Limb (tissue), 2 donors: ENCODE measurements at regions not wholly inside any gene's neighbourhood (a gene's known extent, or its start where the extent isn't known, plus 50 kb on each side); places are given as distances from the start of the nearest gene placed in this dataset.
"Not testable (repeated sequence)": the region's sequence is repeated elsewhere in the genome, so short reads cannot be mapped to it uniquely, and the experiment has no call there.

ENCODE experiments used
- DNase-seq, 2 donors: peaks; one replicate each; pipeline ENCODE4 v3.0.0-alpha.2; 2016; ENCODE audit errors: extremely low spot score in 2 of 2

DNA sequence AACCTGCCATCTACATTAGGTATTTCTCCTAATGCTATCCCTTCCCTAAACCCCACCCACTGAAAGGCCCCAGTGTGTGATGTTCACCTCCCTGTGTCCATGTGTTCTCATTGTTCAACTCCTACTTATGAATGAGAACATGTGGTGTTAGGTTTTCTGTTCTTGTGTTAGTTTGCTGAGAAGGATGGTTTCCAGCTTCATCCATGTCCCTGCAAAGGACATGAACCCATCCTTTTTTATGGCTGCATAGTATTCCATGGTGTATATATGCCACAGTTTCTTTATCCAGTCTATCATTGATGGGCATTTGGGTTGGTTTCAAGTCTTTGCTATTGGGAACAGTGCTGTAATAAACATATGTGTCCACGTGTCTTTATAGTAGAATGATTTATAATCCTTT lies 149.2 kb downstream of the PCDH7 start:
- DNase-seq: not testable (repeated sequence)

DNA sequence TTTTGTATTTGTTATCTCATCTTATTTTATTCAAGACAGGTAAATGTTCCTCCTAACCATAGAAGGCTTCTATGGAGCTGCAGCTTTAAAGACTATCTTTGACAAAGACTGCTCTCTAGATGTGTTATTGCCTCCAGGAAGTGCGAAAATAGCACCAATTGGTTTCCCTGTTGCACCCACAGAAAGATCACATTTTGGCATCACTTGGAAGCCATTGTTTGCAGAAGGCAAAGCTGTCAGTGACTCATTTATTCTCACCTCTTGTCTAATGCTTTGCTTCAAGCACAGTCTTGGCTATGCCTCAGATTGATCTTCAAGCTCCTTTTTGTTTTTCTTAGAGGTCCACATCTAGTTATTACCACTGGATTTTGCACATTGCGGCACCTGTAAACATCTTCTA lies 150.3 kb downstream of the PCDH7 start:
- DNase-seq: no peak

DNA sequence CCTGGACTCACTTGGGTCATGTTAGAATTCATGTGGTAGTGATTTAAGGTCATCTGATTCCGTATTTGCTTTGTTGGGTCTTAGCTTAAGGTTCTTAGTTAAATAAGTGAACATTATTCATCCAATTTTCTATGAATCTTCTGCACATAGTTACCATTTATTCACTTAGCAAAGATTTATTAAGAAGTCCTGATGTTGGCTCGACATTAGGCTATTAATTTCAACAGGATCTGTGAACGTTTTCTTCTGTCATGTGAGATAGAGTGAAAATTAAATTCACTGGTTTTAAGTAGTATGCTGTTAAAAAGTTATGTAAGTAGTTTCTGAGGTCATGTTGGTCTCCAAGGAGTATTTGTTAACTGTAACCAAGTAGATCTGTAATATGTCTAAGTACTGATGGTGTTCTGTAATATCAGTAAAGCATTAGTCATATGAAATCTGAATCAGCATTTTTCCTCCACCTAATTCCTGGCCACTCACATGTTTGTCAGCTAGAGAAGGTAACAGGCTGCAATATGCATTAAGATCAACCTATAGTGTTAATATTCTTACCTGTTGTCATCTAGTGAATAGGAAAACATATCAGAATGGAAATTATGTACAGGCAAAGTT lies 155.6 kb downstream of the PCDH7 start:
- DNase-seq: no peak

DNA sequence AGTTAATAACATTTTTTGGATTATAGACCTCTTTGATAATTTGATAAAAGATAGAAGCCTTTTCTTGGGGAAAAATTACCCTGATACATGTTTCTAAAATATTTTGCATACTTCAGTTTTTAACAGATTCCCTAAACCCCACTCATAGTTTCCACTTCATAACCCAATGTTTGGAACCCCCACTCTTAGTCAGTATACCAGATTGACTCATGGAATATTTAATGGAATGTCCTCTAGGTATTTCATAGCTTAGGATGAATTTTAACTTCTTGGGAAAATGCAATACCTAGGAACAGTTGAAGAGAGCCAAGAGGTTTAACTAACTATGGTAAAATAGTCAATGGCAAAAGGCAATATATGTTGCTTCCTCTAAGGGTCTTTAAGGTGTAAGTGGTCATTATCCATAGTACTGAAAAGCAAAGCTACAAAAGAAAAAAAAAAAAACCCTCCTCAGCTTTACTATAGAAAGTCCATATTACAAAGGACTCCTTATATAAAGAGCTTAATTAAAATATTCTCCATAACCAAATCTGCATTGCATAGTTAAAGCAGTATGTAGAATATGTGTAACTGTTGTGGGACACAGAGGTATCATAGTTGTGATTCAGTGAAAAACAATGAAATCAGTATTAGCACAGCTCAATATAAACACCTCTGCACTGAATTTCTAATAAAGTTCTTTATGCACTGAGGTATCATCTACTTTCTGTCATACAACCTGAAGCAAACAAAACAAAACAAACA lies 159.9 kb downstream of the PCDH7 start:
- no peak for DNase-seq

DNA sequence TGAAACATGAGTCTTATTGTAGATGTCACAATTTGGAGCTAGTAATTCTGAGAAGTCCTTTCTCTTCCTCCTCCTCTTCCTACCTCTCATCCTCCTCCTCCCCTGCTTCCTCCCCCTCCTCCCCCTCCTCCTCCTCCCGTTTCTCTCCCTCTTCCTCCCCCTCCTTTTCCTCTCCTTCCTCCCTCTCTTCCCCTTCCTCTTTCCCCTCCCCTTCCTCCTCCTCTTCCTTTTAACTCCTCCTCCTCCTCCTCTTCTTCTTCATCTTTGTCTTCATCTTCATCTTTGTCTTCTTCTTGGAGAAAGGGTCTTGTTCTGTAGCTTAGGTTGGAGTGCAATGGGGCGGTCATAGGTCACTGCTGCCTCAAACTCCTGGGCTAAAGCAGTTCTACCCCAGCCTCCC lies 161.8 kb downstream of the PCDH7 start:
- no peak for DNase-seq

DNA sequence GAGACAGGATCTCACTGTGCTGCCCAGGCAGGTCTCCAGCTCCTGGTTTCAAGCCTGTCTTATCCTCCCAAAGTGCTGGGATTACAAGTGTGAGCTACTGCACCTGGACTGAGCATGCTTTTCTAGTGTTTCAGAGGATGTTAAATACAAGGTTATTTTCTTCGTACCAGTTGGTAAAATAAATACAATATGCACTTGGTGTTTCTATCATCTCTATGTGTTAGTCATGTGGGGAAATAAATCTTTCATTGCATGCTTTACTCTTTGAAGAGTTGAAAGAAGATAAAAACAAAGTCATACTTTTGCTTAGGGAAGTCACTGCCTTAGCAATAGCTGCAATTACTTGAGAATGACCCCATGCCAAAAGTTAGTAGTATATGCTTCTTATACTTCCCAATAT lies 162.3 kb downstream of the PCDH7 start:
- DNase-seq: no peak

DNA sequence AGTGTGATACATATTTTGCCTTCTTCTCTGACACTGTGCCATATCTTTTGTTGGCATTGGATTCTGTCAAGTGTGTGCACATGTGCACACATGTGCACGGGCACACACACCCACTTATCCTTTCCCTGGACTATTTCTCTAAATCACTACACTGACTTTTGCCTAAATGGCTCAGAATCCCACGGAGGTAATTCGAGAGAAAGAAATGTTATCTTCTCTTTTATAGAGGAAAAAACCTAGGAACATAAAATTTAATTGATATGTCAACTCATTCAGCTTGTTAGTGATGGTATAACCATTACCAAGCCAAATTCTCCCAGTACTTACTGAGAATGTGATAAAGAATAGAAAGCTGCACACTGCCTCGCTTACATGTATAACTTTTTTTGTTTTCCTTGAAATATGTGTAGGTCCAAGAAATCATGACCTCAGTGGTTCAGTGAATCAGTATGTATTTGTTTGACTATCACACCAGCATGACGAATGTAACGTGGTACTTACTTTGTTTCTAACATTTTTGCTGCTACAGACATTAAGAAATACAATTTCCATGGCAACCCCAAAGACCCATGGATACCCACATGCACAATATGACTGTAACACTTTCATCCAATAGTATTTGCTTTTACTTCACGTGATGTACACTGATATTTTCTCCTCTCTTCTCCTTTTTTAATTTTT lies 163.0 kb downstream of the PCDH7 start:
- DNase-seq: no peak

DNA sequence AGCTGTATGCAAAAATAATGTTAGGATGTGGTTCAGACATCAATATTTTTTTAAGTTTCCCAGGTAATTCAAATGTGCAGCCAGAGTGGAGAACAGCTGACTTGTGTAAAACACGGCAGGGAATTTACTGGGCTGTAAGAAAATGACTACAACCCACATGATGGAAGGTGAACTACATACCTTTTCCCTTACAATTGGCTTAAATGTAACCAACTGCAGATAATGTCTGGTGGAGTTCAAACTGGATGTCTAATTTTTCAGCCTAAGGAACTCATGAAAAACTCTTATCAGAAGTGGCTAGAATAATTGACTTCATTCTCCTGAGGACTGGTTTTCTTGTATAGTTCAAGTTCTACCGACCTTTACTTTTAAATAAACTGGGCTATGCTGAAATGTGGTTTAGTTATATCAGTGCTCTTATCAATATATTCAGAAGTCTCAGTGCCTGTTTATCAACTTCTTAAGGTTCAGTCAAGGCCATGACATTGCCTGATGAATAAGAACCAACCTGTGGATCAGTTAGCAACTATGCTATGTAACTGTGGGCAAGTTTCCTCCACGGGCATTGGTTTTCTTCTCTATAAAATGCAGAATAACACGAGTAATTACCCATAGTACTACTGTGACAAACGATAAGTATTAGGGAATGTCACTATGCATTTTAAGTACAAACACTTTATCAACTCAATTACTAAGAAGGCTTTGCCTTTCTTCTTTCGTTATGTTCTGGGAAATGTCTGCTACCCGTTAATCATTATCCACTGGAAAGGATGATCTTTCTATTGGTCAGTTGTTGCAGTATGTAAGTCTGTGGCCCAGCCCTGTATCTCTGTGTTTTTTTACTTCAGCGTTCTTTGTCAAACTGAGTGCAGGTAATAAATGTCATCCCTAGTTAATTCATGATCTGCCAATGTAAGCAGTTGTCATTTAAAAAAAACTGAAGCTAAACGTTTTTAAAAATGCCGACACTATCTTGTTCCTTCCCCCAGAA lies 181.6 kb downstream of the PCDH7 start:
- no peak for DNase-seq

DNA sequence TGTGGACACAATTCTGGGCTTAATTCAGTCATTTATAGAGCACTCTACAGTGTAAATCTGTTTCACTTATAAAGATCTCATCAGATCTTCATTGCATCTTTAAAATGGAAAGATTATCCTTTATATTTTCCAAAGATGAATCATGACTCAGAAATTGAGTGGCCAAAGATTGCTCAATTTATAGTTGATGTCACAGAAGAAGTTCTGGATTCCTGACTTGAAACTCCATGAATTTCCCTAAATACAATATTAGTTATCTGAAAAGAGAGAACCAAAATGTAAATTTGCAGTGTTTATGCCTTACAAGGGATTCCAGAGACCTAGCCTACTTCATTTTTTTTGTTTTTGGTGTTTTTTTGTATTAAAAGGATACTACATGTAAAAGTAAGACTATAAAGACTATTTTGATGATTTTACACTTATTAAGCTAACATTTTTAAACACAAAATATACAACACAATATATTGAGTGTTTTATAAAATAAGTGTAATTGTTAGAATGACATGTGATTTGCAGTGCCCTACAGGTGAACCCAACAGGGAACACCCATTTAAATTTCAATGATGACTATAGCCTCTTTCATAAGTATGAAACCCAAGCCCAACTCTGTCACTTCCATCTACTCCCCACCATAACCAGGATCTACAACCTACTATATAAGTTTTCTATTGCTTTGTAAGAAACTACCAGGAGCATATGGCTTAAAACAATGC lies 183.5 kb downstream of the PCDH7 start:
- no peak for DNase-seq

DNA sequence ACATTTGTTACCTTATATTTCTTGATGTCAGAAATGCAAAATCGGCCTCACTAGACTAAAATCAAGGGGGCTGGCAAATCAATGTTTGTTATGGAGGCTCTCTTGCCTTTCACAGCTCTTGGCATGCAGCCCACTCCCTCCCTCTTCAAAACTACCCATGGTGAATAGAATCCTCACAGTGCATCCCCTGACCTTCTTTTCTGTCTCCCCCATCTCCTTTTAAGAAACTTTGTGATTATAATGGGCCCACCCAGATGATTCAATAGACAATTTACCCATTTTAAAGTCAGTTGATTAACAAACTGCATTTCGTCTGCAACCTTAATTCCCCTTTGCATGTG lies 184.0 kb downstream of the PCDH7 start:
- no peak for DNase-seq

DNA sequence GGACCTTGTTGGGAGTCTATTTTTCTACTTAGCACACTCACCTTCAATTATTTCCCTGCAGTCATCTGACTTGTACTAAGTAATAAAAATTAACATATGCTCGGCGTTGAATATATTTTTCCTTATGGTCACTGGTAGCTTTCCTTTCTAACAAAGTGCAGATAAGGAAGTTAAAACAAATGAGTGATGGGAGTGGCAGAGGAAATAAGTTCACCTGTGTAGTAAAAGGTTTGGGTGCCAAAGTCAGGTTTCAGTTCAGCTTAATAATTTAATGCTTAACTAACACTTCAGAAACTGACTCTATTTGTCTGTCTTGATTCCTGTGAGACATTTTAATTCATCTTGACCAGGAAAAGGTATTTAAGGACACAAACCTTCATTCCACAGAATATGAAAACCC lies 184.4 kb downstream of the PCDH7 start:
- no peak for DNase-seq

DNA sequence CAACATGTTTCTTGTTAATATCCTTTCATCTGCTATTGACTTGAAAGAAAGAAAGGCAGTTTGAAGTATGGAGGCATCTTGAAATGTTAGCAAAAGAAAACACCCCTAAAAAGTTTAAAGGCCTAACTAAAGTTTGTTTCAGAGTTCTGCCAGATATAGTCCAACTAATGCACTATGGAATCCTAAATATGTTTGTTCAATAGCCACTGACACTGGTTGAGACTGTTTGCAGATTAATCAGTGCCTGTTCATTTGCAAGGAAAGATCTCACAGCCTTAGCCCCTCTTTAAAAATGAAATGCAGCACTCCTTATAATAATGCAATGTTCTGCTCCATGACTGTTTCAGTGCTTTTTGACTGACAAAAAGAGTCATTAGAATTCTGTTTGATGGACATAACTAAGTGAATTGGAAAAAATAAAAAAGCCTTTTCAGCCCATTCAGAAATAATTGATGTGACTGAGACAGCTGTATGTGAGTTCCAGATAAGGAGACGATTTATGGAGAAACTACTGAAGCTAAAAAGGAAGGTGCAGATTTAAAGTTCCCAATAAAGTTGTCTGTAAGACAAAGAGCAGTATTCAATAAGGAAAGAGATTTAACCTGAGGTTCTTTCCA lies 192.0 kb downstream of the PCDH7 start:
- no peak for DNase-seq

DNA sequence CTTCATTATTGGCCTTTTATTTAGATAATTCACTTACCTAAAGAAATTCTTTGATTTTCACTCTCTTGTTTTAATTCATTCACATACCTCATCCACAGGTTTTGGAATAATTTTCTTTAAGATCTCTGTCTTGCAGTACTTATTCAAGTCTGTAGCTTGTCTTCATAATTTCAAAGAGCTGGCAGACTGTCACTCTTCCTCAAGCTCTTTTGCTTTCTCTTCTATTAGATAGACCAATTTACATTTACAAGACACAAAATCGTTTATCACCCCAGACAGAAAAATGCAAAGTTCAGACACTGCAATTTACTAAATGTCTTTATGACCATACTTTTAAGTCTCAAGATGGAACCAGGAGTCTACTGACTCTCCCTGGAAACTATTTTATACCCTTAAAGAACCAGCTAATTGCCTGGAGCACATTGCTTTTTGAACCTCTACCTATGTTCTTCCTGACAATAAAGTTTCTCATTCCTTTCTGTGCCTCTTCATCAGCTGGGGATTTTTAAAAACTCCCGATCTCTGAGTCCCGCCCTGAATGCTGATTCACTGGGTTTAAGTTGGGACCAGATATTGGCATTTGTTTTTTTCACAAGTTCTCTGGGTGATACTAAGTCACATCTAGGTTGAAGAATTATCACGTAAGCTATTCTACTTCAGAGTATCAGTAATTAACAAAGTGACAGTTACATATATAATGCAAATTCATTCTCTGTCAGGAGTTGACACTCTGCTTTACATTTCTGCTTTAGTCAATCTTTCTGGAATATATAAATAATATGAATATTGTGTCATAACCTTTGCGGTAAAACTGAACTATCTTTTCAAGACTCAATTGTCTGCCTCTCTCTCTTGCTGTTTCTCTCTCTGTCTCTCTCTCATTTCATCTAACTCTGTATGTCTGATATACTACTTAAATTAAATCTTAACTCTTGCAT lies 196.4 kb downstream of the PCDH7 start:
- no peak for DNase-seq

DNA sequence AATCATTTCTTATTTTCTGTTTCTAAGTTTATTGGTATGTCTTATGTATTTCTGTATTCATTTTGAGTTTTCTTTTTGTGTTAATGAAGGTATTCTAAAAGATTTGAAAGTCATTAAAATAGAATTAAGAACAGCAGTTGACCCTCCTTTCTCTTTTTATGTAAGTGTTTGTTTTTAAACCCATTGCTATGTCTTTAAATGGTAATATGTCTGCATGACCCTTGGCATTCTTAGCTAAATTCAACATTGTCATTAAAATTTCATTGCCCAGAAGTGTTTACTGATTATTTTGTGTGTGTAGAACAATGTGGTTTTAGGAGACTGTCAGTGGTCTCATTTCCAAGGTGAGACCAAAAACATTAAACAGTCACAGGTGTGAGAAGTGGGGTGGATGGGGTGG lies 197.8 kb downstream of the PCDH7 start:
- DNase-seq: no peak

DNA sequence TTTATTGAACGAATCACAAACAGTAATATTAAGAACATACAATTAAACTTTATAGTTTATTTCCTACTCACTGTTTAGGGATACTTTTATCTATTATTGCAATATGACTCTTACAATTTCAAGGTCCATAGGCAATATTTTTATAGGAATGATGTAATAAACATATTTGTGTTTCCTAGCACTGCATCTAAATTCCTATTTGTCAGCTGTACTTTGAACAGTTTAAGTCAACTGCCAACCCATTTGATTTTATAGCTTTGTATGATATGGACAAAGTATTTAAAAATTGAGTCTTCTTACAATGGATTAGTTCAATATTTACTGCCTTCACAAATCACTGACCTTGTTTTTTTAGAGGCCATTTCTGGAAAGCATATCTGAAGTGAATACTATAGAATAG lies 199.3 kb downstream of the PCDH7 start:
- no peak for DNase-seq

DNA sequence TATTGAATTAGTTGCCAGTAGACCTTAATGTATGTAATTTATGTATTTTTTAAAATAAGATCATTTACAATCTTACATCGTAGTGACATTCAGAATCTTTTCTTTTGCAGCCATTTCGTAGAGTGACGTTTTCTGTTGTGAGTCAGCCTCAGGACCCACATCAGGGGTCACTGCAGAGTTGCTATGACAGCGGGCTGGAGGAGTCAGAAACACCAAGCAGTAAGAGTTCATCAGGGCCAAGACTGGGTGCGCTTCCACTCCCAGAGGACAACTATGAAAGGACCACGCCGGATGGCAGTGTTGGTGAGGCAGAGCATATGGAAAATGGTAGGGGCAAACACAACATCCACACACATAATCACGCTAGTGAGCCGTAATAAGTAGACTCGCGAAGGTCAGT lies 199.9 kb downstream of the PCDH7 start:
- no peak for DNase-seq

DNA sequence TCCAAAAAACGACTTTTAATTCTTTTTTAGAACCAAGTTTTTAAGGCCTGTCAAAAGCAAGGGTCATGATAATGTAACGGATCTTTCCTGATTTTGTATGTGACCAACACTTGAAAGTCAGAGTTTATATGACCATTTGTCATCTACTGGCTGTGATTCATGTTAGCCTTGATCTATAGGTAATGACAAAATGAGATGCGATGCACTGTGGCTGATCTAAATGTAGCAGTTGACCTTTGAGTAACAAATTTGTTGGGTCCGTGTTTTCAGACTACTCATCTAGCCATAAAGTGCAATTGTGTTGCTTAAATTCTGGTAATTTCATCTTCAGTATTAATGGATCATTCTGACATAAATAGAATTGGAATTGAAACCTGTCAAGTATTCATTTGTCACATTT lies 202.5 kb downstream of the PCDH7 start:
- DNase-seq: no peak

DNA sequence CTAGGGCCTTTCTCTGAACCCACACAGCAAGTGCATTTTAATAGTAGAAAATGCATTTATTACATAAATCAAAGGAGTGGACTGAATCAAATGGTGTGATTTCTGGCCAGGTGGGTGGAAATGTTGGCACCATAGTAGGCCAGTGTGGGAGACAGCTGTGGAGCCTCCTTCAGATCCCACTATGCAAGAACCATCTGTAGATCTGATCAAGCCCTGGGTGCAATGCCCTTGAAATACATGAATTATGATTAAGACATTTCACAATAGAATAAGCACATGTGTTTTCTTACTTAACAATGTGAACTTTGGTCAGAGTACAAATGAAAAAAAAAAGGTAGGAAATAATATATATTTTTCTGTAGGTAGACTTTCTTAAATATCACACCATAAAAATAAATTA lies 204.3 kb downstream of the PCDH7 start:
- no peak for DNase-seq

DNA sequence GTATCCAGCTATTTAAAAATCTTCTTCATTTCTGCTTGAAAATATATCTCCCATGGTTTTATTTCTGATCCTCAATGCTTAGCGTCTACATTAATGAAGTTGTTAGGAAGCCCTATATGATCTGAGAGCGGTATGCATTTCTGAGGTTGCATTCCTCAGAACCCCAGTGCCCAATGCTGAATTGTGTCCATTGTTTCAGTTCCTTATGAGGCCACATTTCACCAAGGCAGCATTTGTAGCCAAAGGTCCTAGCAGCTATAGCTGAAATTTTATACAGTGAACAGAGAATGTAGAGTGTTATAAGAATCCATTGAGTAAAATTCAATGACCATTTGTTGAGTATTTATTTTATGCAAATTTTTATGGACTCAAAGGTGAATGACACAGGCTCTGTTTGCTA lies 209.5 kb downstream of the PCDH7 start:
- no peak for DNase-seq

DNA sequence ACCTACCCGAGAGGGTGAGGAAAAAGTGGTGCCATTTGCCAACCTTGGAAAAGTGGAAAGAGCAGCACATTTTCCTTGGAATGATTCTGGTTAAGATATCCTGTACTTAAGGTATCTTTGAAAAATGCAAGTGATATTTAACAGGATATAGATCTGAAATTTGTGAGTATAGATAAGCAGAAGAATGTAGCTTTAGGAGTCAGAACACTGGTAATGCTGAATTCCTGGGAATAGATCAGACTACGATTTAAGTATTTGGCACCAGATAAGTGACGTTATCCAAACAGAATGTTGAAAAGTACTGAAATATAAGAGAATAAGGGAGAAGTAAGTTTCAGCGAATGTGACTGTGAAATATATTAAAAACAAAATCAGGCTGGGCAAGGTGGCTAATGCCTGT lies 210.1 kb downstream of the PCDH7 start:
- no peak for DNase-seq
